Nephron (organoid): ENCODE measurements at regions not wholly inside any gene's neighbourhood (a gene's known extent, or its start where the extent isn't known, plus 50 kb on each side); places are given as distances from the start of the nearest gene placed in this dataset.

Experiments used
- H3K27ac Mint-ChIP-seq, 3 experiments: 2 replicates each; pipeline ENCODE4 v1.8.0; 2020; ENCODE audit warnings: mixed read lengths in 3 of 3, mild to moderate bottlenecking in 2 of 3, moderate library complexity in 1 of 3
- H3K27me3 Mint-ChIP-seq: 2 replicates; pipeline ENCODE4 v1.8.0; 2021; ENCODE audit warnings: low read depth, mild to moderate bottlenecking, moderate library complexity, mixed read lengths
- H3K36me3 Mint-ChIP-seq: 2 replicates; pipeline ENCODE4 v1.8.0; 2020; ENCODE audit warnings: low read depth, mixed read lengths
- H3K4me1 Mint-ChIP-seq: 2 replicates; pipeline ENCODE4 v1.8.0; 2020; ENCODE audit warnings: mixed read lengths
- H3K4me3 Mint-ChIP-seq, 3 experiments: 2 replicates each; pipeline ENCODE4 v1.8.0; 2020; ENCODE audit warnings: mild to moderate bottlenecking in 3 of 3, mixed read lengths in 3 of 3, moderate library complexity in 2 of 3
- H3K9me3 Mint-ChIP-seq: 2 replicates; pipeline ENCODE4 v1.8.0; 2020; ENCODE audit warnings: mixed read lengths
- CTCF ChIP-seq, 3 experiments: fragments of 200-600 bp; sonication (generic); IDR thresholded peaks; one replicate each; pipeline ENCODE4 v1.5.0; 2021; ENCODE audit warnings: antibody characterized with exemption in 3 of 3; ENCODE audit not compliant: unreplicated experiment in 3 of 3

GRCh38 chr3:193767353-193768069, 174.5 kb downstream of the OPA1 start:
- peaks cover 24% of the 10 kb centered on the region for H3K27me3 Mint-ChIP-seq
- H3K27ac Mint-ChIP-seq = peak overlapping the region in 2 of 3 experiments; percentile 33 to 77
- H3K4me3 Mint-ChIP-seq = no peak overlapping the region
- no peak for TF ChIP-seq CTCF (IDR thresholded peaks at IDR 0.05; ENCODE audit: unreplicated experiment in 3 of 3)
- no peaks in the 10 kb centered on the region for H3K36me3 Mint-ChIP-seq
- peaks cover 27% of the 10 kb centered on the region for H3K4me1 Mint-ChIP-seq
- peaks cover 5% of the 10 kb centered on the region for H3K9me3 Mint-ChIP-seq

GRCh38 chr3:193768070-193768394, 175.0 kb downstream of the OPA1 start:
- Mint-ChIP-seq H3K4me3 (no peak overlapping the region), H3K4me1 (peaks cover 32% of the 10 kb centered on the region), H3K27ac (peak overlapping the region in 2 of 3 experiments; percentile 33 to 77), H3K9me3 (peaks cover 5% of the 10 kb centered on the region), H3K36me3 (no peaks in the 10 kb centered on the region), H3K27me3 (peaks cover 28% of the 10 kb centered on the region)
- TF ChIP-seq CTCF (IDR thresholded peaks at IDR 0.05; ENCODE audit: unreplicated experiment in 3 of 3) = no peak

- Mint-ChIP-seq H3K9me3 (peaks cover 3% of the 10 kb centered on the region), H3K4me1 (peaks cover 43% of the 10 kb centered on the region), H3K36me3 (no peaks in the 10 kb centered on the region), H3K4me3 (no peak overlapping the region), H3K27me3 (peaks cover 33% of the 10 kb centered on the region), H3K27ac (no peak overlapping the region)
- no peak for TF ChIP-seq CTCF (IDR thresholded peaks at IDR 0.05; ENCODE audit: unreplicated experiment in 3 of 3)
Observed at GRCh38 chr3:193769437-193769836, 176.4 kb downstream of the OPA1 start.

GRCh38 chr3:193771011-193771652, 178.1 kb downstream of the OPA1 start:
- TF ChIP-seq CTCF (IDR thresholded peaks at IDR 0.05; ENCODE audit: unreplicated experiment in 3 of 3) = no peak

GRCh38 chr3:193771653-193772421, 178.8 kb downstream of the OPA1 start:
- peaks cover 47% of the 10 kb centered on the region for H3K27me3 Mint-ChIP-seq
- H3K36me3 Mint-ChIP-seq = no peaks in the 10 kb centered on the region
- peak overlapping the region; percentile 86 to 93 (median 91) for H3K27ac Mint-ChIP-seq
- H3K4me3 Mint-ChIP-seq = no peak overlapping the region
- peaks cover 59% of the 10 kb centered on the region for H3K4me1 Mint-ChIP-seq
- H3K9me3 Mint-ChIP-seq = no peaks in the 10 kb centered on the region
- no peak for TF ChIP-seq CTCF (IDR thresholded peaks at IDR 0.05; ENCODE audit: unreplicated experiment in 3 of 3)

More at GRCh38 chr3:193771011-193771652, 178.1 kb downstream of the OPA1 start:
- Mint-ChIP-seq H3K36me3 (no peaks in the 10 kb centered on the region), H3K27ac (peak overlapping the region; percentile 86 to 93 (median 91)), H3K4me3 (no peak overlapping the region), H3K27me3 (peaks cover 43% of the 10 kb centered on the region), H3K4me1 (peaks cover 54% of the 10 kb centered on the region), H3K9me3 (no peaks in the 10 kb centered on the region)
